K562 (cell line): ENCODE measurements at regions not wholly inside any gene's neighbourhood (a gene's known extent, or its start where the extent isn't known, plus 50 kb on each side); places are given as distances from the start of the nearest gene placed in this dataset.

Experiments used
- ATAC-seq: fragments of 200-7000 bp; cut with Tn5 transposase; 3 replicates; pipeline ENCODE4 v1.9.1; 2020; ENCODE audit warnings: moderate library complexity
- BruUV-seq: library from RNA; stranded (reverse); fragments of 400-500 nt; replicated peaks from 2 replicates; lab custom pipeline; 2021; lab: Mats Ljungman, UMichigan
- CTCF ChIA-PET: fragments of 300-600 bp; formaldehyde crosslinking; extraction: SDS; loops from one replicate; lab custom pipeline; 2021; ENCODE audit warnings: low intra/inter-chr PET ratio; lab: Yijun Ruan, JAX
- POLR2A ChIA-PET: fragments of 300-600, 350-650 bp; sonication (Branson Sonifier 250); formaldehyde crosslinking; extraction: SDS; loops from one replicate; lab custom pipeline; 2021; ENCODE audit warnings: antibody characterized with exemption, inconsistent platforms; lab: Yijun Ruan, JAX
- DNase-seq, 4 experiments: peaks; one replicate each; pipeline versions ENCODE4 v3.0.0 to v3.0.0-alpha.2; 2011 to 2018; ENCODE audit warnings: low spot score in 3 of 4, mixed read lengths in 3 of 4; ENCODE audit errors: extremely low read depth in 1 of 4
- FAIRE-seq: peaks from 2 replicates; lab custom pipeline; 2011; peaks lifted over from hg19 to GRCh38; lab: Jason Lieb, UNC
- H2AFZ ChIP-seq: 2 replicates; pipeline ENCODE4 v1.6.0; 2011; ENCODE audit warnings: low read depth, low read length, control low read depth, inconsistent platforms
- H3K27ac ChIP-seq: fragments of 200-600 bp; 3 replicates; pipeline ENCODE4 v1.8.0; 2011; ENCODE audit warnings: low read depth, mild to moderate bottlenecking, control low read depth, inconsistent platforms, low read length, moderate library complexity, mixed read lengths; ENCODE audit errors: extremely low read depth
- H3K27me3 ChIP-seq, 2 experiments: fragments of 300-600 bp in 1 of 2; 2 replicates in 1 of 2; 3 replicates in 1 of 2; pipeline versions ENCODE4 v1.6.0 to v1.8.0; 2011; ENCODE audit warnings: inconsistent platforms in 2 of 2, low read length in 2 of 2, mild to moderate bottlenecking in 1 of 2, mixed read lengths in 1 of 2, moderate library complexity in 1 of 2; ENCODE audit not compliant: control insufficient read depth in 2 of 2, insufficient read depth in 2 of 2
- H3K36me3 ChIP-seq: fragments of 300-600 bp; 3 replicates; pipeline ENCODE4 v1.8.0; 2011; ENCODE audit warnings: mild to moderate bottlenecking, low read length, inconsistent platforms; ENCODE audit not compliant: control insufficient read depth, insufficient read depth
- H3K4me1 ChIP-seq, 2 experiments: fragments of 200-600 bp in 1 of 2; replicated peaks in 1 of 2; 2 replicates in 1 of 2; 3 replicates in 1 of 2; pipeline versions ENCODE4 v1.5.1 to v1.8.0; 2011; ENCODE audit warnings: inconsistent platforms in 2 of 2, low read length in 2 of 2, mild to moderate bottlenecking in 1 of 2, mixed read lengths in 1 of 2, moderate library complexity in 1 of 2; ENCODE audit not compliant: control insufficient read depth in 2 of 2, insufficient read depth in 2 of 2
- H3K4me2 ChIP-seq: 2 replicates; pipeline ENCODE4 v1.6.1; 2011; ENCODE audit warnings: low read length, control low read depth, inconsistent platforms, mixed read lengths; ENCODE audit not compliant: insufficient read depth
- H3K4me3 ChIP-seq: fragments of 200-600 bp; sonication (generic), shearing (Covaris generic); 2 replicates; pipeline ENCODE4 v1.5.1; 2016; ENCODE audit warnings: control low read depth, inconsistent platforms
- H3K79me2 ChIP-seq: fragments of 200-600 bp; 3 replicates; pipeline ENCODE4 v1.8.0; 2011; ENCODE audit warnings: low read length, inconsistent platforms; ENCODE audit not compliant: control insufficient read depth, insufficient read depth
- H3K9ac ChIP-seq, 2 experiments: 2 replicates each; pipeline versions ENCODE4 v1.6.0 to v1.6.1; 2011; ENCODE audit warnings: low read depth in 2 of 2, low read length in 2 of 2, control low read depth in 1 of 2, inconsistent platforms in 1 of 2, mild to moderate bottlenecking in 1 of 2, mixed read lengths in 1 of 2; ENCODE audit not compliant: insufficient read depth in 1 of 2
- H3K9me1 ChIP-seq: one replicate; pipeline ENCODE4 v1.6.0; 2011; ENCODE audit warnings: inconsistent platforms, mild to moderate bottlenecking, low read length, moderate library complexity; ENCODE audit not compliant: control insufficient read depth, insufficient read depth
- H3K9me3 ChIP-seq: replicated peaks from 2 replicates; pipeline ENCODE4 v1.5.1; 2011; ENCODE audit warnings: low read depth, low read length, inconsistent platforms; ENCODE audit not compliant: control insufficient read depth, insufficient read depth
- H4K20me1 ChIP-seq: replicated peaks from 2 replicates; pipeline ENCODE4 v1.6.1; 2011; ENCODE audit warnings: low read length, inconsistent platforms, mixed read lengths; ENCODE audit not compliant: control insufficient read depth, insufficient read depth
- ADNP ChIP-seq: fragments of 200-800 bp; sonication (Bioruptor generic); IDR thresholded peaks from 2 replicates; pipeline ENCODE4 v1.6.1; 2016; ENCODE audit warnings: missing genetic modification characterization, missing compliant biosample characterization
- CREBBP ChIP-seq: IDR thresholded peaks from one replicate; pipeline ENCODE4 v1.6.1; 2012; ENCODE audit warnings: low read depth, mild to moderate bottlenecking, control low read depth, inconsistent platforms, low read length
- HNRNPH1 ChIP-seq: fragments of 200-400 bp; formaldehyde crosslinking; optimal IDR thresholded peaks from 2 replicates; pipeline ENCODE3; 2017; ENCODE audit warnings: low read depth, mild to moderate bottlenecking, low read length, moderate library complexity
- MCM3 ChIP-seq: fragments of 450-650 bp; IDR thresholded peaks from 2 replicates; pipeline ENCODE4 v1.6.1; 2016
- NR2C2 ChIP-seq, 2 experiments: fragments of 200-800 bp in 1 of 2; sonication (Bioruptor generic) in 1 of 2; sonication (generic) in 1 of 2; formaldehyde crosslinking in 1 of 2; IDR thresholded peaks; 2 replicates each; pipeline versions ENCODE4 v1.6.1 to v1.8.0; 2016 to 2022; ENCODE audit warnings: mild to moderate bottlenecking in 1 of 2, missing compliant biosample characterization in 1 of 2, missing genetic modification characterization in 1 of 2, missing genetic modification reagents in 1 of 2
- PHB2 ChIP-seq: fragments of 450-650 bp; IDR thresholded peaks from 2 replicates; pipeline ENCODE4 v1.6.1; 2017; ENCODE audit warnings: low read depth
- TAF15 ChIP-seq: fragments of 200-400 bp; formaldehyde crosslinking; IDR thresholded peaks from 2 replicates; pipeline ENCODE4 v1.6.1; 2017; ENCODE audit warnings: mild to moderate bottlenecking, low read depth, low read length, moderate library complexity
- TAL1 ChIP-seq: fragments of 450-650 bp; IDR thresholded peaks from 2 replicates; pipeline ENCODE4 v1.6.1; 2016; ENCODE audit warnings: mild to moderate bottlenecking
- ZNF140 ChIP-seq: fragments of 250-450 bp; sonication (Bioruptor Pico); IDR thresholded peaks from 2 replicates; pipeline ENCODE4 v1.8.0; 2021; ENCODE audit warnings: moderate library complexity, mild to moderate bottlenecking, inconsistent platforms
- ZNF239 ChIP-seq: fragments of 250-450 bp; sonication (Bioruptor Pico); IDR thresholded peaks from 2 replicates; pipeline ENCODE4 v1.4.0; 2020; ENCODE audit warnings: mild to moderate bottlenecking
- WGBS: fragments of 100-300 bp; shearing (Covaris generic); methylation state at CpG from one replicate; pipeline ENCODE4 v1.1.6; 2016; ENCODE audit warnings: low coverage, mixed read lengths; ENCODE audit not compliant: insufficient coverage; ENCODE audit errors: missing lambda C conversion rate; 5-methylcytosine and 5-hydroxymethylcytosine counted together
- in situ Hi-C: fragments of 300-500 bp; cut with MboI; formaldehyde crosslinking; loops from 4 replicates; pipeline ENCODE4 v1.15.0; 2018; ENCODE audit warnings: inconsistent platforms, mixed read lengths
- intact Hi-C: fragments of 100-400 bp; cut with micrococcal nuclease; formaldehyde crosslinking; loops from 2 replicates; pipeline ENCODE4 v1.14.2; 2022
- TF ChIP-seq, protein P1 (sequence below): fragments of 250-450 bp; sonication (Bioruptor Pico); IDR thresholded peaks from 2 replicates; pipeline ENCODE4 v1.4.0; 2020; ENCODE audit warnings: mild to moderate bottlenecking, moderate library complexity
- TF ChIP-seq, protein P2 (sequence below): fragments of 200-800 bp; sonication (Bioruptor generic); IDR thresholded peaks from 2 replicates; pipeline ENCODE4 v1.6.1; 2017; ENCODE audit warnings: missing genetic modification characterization, missing compliant biosample characterization
- TF ChIP-seq, protein P3 (sequence below): sonication (generic); formaldehyde crosslinking; IDR thresholded peaks from 2 replicates; pipeline ENCODE4 v1.8.1; 2022; ENCODE audit warnings: missing genetic modification reagents
- TF ChIP-seq, protein P4 (sequence below), 2 experiments: fragments of 450-650 bp; IDR thresholded peaks; 2 replicates each; pipeline ENCODE4 v1.6.1; 2016
- TF ChIP-seq, protein P5 (sequence below): fragments of 250-450 bp; sonication (Bioruptor Pico); IDR thresholded peaks from 2 replicates; pipeline ENCODE4 v1.4.0; 2020; ENCODE audit warnings: mild to moderate bottlenecking

DNA sequence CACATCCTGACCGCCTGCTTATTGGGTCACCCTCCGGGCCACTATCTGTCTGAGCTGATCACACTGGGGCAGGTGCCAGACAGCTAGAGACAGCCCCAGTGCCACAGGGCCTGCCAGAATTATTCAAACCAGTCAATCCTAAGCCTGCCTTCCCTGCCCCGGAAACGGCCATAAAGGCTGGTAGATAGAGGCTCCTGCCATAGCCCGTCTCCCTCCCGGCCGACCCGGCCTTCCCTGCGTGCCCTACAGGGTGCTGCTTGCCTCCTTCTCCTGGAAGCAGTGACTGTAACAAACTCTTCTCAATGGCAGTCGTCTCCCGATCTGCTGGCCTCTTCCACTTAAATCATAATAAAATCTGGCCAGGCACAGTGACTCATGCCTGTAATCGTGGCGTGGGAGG is 158.6 kb upstream of the SOX1 start:
- Histone ChIP-seq H3K4me3 (no peak overlapping the region), H3K9ac (no peak overlapping the region), H3K27ac (no peak overlapping the region), H3K9me1 (no peaks in the 10 kb centered on the region), H3K4me2 (no peak overlapping the region), H3K27me3 (peaks cover 0 to 19% of the 10 kb centered on the region in 2 experiments; a peak in 1 of 5 replicates), H3K36me3 (no peaks in the 10 kb centered on the region), H3K79me2 (no peaks in the 10 kb centered on the region), H4K20me1 (no peaks in the 10 kb centered on the region), H3K9me3 (no peaks in the 10 kb centered on the region), H2AFZ (no peak overlapping the region), H3K4me1 (peaks cover 0 to 5% of the 10 kb centered on the region in 2 experiments; a peak in 2 of 5 replicates)
- in situ Hi-C loops (no loop called here), intact Hi-C loops (no loop called here)
- DNase-seq (no peak), FAIRE-seq (no peak), ATAC-seq (no peak)
- ChIA-PET CTCF (no interaction called here), POLR2A (no interaction called here)
- no TSS peak for BruUV-seq
- WGBS, result 0% methylated on average over 10 of the region's 13 CpGs
- no peak for TF ChIP-seq PHB2
- no peak for TF ChIP-seq NR2C2 (CRISPR knock-in tag; IDR thresholded peaks at IDR 0.05)
- TF ChIP-seq NR2C2 (tag; IDR thresholded peaks at IDR 0.05), result no peak
- no peak for TF ChIP-seq HNRNPH1
- TF ChIP-seq, protein P1, sequence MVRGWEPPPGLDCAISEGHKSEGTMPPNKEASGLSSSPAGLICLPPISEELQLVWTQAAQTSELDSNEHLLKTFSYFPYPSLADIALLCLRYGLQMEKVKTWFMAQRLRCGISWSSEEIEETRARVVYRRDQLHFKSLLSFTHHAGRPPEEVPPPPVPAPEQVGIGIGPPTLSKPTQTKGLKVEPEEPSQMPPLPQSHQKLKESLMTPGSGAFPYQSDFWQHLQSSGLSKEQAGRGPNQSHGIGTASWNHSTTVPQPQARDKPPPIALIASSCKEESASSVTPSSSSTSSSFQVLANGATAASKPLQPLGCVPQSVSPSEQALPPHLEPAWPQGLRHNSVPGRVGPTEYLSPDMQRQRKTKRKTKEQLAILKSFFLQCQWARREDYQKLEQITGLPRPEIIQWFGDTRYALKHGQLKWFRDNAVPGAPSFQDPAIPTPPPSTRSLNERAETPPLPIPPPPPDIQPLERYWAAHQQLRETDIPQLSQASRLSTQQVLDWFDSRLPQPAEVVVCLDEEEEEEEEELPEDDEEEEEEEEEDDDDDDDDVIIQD, result no peak
- TF ChIP-seq CREBBP, result no peak
- no peak for TF ChIP-seq TAL1
- no peak for TF ChIP-seq ZNF140 (CRISPR knock-in tag)
- TF ChIP-seq, protein P2, sequence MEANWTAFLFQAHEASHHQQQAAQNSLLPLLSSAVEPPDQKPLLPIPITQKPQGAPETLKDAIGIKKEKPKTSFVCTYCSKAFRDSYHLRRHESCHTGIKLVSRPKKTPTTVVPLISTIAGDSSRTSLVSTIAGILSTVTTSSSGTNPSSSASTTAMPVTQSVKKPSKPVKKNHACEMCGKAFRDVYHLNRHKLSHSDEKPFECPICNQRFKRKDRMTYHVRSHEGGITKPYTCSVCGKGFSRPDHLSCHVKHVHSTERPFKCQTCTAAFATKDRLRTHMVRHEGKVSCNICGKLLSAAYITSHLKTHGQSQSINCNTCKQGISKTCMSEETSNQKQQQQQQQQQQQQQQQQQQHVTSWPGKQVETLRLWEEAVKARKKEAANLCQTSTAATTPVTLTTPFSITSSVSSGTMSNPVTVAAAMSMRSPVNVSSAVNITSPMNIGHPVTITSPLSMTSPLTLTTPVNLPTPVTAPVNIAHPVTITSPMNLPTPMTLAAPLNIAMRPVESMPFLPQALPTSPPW (CRISPR knock-in tag), result no peak
- TF ChIP-seq TAF15, result no peak
- TF ChIP-seq, protein P3, sequence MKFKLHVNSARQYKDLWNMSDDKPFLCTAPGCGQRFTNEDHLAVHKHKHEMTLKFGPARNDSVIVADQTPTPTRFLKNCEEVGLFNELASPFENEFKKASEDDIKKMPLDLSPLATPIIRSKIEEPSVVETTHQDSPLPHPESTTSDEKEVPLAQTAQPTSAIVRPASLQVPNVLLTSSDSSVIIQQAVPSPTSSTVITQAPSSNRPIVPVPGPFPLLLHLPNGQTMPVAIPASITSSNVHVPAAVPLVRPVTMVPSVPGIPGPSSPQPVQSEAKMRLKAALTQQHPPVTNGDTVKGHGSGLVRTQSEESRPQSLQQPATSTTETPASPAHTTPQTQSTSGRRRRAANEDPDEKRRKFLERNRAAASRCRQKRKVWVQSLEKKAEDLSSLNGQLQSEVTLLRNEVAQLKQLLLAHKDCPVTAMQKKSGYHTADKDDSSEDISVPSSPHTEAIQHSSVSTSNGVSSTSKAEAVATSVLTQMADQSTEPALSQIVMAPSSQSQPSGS, result no peak
- TF ChIP-seq, protein P4, sequence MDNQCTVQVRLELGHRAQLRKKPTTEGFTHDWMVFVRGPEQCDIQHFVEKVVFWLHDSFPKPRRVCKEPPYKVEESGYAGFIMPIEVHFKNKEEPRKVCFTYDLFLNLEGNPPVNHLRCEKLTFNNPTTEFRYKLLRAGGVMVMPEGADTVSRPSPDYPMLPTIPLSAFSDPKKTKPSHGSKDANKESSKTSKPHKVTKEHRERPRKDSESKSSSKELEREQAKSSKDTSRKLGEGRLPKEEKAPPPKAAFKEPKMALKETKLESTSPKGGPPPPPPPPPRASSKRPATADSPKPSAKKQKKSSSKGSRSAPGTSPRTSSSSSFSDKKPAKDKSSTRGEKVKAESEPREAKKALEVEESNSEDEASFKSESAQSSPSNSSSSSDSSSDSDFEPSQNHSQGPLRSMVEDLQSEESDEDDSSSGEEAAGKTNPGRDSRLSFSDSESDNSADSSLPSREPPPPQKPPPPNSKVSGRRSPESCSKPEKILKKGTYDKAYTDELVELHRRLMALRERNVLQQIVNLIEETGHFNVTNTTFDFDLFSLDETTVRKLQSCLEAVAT (IDR thresholded peaks at IDR 0.05), result no peak
- TF ChIP-seq, protein P5, sequence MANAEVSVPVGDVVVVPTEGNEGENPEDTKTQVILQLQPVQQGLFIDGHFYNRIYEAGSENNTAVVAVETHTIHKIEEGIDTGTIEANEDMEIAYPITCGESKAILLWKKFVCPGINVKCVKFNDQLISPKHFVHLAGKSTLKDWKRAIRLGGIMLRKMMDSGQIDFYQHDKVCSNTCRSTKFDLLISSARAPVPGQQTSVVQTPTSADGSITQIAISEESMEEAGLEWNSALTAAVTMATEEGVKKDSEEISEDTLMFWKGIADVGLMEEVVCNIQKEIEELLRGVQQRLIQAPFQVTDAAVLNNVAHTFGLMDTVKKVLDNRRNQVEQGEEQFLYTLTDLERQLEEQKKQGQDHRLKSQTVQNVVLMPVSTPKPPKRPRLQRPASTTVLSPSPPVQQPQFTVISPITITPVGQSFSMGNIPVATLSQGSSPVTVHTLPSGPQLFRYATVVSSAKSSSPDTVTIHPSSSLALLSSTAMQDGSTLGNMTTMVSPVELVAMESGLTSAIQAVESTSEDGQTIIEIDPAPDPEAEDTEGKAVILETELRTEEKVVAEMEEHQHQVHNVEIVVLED (CRISPR knock-in tag), result no peak
- no peak for TF ChIP-seq ZNF239 (CRISPR knock-in tag)
- TF ChIP-seq ADNP (tag), result no peak
- no peak for TF ChIP-seq MCM3
